Posterior cingulate gyrus (tissue), 11 donors: ENCODE measurements at regions not wholly inside any gene's neighbourhood (a gene's known extent, or its start where the extent isn't known, plus 50 kb on each side); places are given as distances from the start of the nearest gene placed in this dataset.
"Not testable (repeated sequence)": the region's sequence is repeated elsewhere in the genome, so short reads cannot be mapped to it uniquely, and the experiment has no call there.

ENCODE experiments used
- DNase-seq, 10 donors: peaks; one replicate each; pipeline versions ENCODE4 v3.0.0 to v3.0.0-alpha.2; 2020 to 2021; ENCODE audit warnings: mixed read lengths in 3 of 10
- intact Hi-C: fragments of 100-400 bp; cut with DNase I; formaldehyde crosslinking; loops from one replicate; pipeline ENCODE4 v1.15.1; 2023

DNA sequence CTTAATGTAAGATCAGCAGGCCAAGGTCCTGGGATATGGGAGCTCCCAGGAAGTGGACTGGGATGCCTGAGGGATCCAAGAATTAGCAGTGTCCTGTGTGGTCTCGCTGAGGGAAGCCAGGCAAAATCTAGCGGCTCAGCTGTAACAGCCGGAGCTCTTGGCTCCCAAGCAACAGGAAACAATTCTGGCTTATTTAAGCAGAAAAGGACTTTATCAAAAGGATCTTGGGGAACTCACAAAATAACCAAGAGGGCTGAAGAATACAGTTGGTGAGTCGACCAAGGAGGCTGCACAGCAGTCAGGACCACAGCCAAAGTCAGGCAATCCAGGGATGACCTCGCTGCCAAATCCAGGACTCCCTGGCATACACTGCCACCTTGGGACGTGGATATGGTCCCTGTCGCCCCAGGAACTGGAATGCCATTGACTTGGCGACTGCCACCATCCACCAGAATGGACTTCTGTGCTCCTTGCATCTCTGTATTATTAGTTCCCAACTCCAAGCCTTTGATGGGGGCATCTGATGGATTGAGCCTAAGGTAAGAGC, 165.3 kb upstream of the BCOR start:
- DNase-seq: no peak
- intact Hi-C loops: loop anchor here (10.0 kb wide), 1 partner anchor 508 kb away; no protein-coding TSS in a partner anchor

DNA sequence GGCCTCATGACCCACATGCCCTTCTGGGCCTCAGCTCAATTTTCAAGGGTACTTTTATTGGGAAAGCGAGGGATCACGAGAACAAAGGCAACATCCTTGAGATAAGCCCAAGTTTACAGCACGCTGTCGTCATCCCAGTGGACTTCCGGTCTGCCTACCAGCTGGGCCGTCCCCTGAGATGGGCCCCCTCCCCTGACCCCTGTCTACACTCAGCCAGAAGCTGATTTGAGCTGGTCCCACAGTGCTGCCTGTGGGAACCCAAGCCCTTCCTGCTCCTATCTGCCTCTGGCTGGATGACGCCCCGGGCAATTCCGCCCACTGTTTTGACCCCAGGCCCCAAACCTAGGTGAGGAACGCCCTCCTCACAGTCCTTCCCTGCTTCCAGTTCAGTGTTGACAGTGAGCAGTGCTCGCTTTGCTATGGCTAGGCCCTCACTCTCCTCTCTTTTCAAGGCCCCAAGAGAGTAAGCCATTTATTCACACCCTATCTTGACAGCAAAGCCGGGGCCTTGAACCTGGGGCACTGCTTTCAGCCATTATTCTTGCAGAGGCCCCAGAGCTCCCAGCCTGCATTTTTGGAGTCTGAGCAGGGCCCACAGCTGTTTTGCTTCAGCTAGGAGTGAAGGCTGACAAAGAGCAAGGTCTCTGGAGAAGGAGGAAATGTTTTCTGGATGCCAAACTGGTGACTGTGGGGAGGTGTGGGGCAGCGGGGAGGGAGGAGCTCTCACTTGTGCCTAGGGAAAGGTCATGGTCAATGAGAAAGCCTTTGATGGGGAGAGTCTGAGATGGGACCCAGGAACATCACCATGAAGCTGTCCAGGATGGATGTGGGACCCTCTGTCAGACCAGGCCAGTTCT, 164.6 kb upstream of the BCOR start:
- intact Hi-C loops: loop anchor here (10.0 kb wide), 1 partner anchor 508 kb away; no protein-coding TSS in a partner anchor
- no peak for DNase-seq

DNA sequence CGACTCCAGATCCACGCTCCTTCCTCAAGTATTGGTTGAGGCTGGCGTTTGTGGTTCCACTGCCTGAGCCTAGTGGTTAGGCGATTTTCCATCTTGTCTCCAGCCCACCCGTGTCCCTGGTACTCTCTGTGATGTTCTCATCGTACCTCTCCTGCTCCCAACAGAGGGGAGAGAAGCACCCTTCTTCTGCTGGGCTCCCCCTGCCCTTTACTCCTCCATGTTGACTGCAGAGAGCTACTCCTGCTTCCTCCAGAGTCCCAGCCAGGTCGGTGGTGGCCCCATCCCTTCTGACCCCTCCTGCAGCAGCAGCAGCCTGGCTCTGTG, 164.0 kb upstream of the BCOR start:
- DNase-seq: no peak
- intact Hi-C loops: loop anchor here (10.0 kb wide), 1 partner anchor 507 kb away; no protein-coding TSS in a partner anchor

DNA sequence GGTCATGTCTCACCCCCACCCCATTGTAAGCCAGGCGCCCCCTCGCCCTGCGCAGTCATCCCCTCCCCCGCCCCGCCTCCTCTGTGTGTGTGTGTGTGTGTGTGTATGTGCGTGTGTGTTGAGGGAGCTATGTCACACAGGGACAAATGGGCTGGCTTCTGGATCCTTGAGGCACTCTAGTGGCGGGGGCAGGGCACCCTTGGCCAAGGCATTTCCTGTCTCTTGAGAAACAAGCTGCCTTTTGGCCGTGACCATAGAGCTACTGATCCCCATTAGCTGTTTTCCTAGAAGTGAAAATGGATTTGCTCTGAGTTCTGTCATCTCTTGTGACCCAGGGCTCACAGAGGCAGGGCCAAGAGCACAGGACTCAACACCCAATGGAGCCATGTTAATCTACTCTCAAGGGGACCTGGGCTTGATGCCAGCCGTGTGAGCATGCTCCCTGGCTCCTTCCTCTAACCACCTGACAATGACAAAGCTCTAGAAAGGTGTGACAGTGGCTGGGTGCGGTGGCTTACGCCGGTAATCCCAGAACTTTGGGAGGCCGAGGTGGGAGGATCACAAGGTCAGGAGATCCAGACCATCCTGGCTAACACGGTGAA, 162.5 kb upstream of the BCOR start:
- intact Hi-C loops: loop anchor here (10.0 kb wide), 1 partner anchor 505 kb away; no protein-coding TSS in a partner anchor
- no peak for DNase-seq

DNA sequence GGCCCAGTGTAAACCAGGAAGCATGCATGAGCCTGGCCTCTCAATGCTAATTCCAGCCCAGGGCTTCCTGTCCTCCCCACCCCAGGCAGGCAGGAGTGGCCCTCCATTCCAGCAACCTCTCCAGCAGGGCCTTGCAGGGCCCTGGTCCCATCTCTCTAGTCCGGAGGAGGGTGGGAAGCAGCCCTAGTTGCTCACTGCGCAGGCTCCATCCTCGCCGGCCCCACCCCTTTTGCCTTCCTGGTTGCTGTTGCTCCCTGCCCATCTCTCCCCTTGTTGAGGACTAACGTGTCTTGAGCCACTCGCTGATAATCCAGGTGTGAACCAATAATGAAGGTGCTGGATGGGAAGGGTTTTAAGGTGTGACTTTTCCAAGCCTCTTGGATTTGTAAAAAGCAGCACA, 161.2 kb upstream of the BCOR start:
- no peak for DNase-seq
- intact Hi-C loops: no loop called here

DNA sequence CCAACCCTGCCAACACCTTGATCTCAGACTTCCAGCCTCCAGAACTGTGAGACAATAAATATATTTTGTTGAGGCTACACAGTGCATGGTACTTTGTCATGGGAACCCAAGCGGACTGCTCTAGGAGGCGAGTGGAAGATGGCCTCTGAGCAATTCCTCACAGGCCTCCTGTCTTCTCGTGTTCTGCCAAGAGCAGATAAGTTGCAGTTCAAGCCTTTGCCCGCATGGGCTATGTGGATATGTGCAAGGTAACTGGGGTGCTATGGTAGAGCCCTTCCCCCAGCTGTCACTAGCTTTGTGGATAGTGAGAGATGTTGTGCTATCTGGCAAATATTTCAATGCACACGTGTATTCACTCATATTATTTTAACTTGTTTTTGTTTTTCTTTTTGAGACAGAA, 156.0 kb upstream of the BCOR start:
- intact Hi-C loops: no loop called here

DNA sequence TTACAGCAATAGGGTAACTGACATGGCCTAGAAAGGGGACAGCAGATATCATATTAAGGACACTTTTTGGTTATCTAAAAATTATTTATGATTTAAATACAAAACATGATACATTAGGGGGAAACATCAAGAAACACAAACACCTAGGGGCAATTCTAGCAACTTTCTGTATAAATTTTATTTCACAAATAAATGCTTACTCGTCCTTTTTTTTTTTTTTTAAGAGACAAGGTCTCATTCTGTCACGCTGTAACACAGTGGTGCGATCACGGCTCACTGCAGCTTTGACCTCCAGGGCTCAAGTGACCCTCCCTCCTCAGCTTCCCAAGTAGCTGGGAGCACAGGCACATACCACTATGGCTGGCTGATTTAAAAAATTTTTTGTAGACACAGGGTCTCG, 151.8 kb upstream of the BCOR start:
- intact Hi-C loops: no loop called here
- peak in 1 of 10 donors; percentile 7 for DNase-seq

More for the DNA sequence above, 156.0 kb upstream of the BCOR start:
- peak in 1 of 10 donors; percentile 1 for DNase-seq

DNA sequence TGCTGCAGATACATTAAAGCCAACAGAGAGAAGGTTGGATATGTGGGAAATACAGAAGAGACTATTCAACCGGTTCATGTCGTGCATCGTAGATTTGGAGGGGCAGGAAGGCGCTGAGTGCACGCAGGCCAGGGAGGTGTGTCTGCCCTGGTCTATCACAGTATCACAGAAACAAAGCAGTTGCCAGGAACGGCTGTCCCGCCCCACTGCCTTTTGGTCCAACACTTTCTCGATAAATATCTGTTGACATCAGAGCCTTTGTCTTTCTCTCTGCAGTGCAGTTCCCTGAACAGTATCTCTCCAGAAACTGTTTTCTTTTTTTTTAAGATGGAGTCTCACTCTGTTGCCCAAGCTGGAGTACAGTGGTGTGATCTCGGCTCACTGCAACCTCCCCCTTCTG, 151.1 kb upstream of the BCOR start:
- intact Hi-C loops: no loop called here
- DNase-seq: peak in 1 of 10 donors; percentile 5

DNA sequence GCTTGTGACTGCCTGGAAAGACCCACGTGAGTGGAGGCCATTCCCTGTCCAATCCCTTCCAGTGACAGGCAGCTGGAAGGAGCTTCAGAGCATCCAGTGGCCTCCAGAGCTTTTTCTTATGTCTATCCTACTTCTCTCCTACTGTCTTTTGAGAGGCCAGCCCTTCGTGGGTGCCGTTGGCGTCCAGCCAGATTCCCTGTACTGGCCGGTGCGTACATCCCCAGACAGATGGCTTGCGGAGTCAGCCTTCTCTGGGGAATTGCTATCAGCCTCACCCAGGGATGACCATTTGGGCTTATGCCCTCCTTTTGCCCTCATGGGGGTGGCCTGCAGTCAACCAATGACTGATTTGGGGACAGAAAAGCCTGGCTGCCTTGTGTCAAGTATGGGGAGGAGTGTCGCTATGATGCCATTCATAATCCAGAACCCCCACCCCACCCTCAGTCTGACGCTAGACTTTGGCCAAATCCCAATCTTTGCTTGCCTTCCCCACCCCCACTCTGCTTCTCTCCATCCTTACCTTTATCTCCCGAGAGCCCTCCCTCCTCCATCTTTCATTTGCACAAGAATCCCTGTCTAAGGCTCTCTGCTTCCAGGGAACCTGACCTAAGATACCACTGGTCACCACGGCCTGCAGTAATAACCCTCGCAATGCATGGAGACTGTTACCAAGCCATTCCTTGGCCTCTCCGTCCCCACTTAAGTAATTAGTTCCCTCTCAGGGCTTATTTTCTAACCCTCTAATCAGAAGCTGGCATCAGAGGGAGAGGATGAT, 150.3 kb upstream of the BCOR start:
- DNase-seq: peak in 1 of 10 donors; percentile 77
- intact Hi-C loops: no loop called here

DNA sequence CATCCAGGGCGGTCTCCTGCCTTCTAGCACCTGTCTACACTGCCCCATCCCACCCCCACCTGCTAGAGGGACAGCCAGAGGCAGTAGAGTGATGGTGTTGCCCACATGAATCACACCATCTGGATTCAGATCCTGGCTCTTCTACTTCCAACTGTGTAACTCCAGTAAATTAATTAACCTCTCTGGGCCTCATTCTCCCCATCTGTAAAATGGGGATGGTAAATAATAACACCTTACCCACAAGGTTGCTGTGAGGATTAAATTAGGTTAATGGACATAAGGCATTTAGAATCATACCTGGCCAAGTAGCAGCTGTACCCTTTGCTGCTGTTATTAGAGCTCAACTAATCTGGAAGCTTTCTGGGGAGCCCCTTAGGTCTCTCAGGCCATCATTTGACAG, 149.6 kb upstream of the BCOR start:
- peak in 1 of 10 donors; percentile 7 for DNase-seq
- intact Hi-C loops: no loop called here

DNA sequence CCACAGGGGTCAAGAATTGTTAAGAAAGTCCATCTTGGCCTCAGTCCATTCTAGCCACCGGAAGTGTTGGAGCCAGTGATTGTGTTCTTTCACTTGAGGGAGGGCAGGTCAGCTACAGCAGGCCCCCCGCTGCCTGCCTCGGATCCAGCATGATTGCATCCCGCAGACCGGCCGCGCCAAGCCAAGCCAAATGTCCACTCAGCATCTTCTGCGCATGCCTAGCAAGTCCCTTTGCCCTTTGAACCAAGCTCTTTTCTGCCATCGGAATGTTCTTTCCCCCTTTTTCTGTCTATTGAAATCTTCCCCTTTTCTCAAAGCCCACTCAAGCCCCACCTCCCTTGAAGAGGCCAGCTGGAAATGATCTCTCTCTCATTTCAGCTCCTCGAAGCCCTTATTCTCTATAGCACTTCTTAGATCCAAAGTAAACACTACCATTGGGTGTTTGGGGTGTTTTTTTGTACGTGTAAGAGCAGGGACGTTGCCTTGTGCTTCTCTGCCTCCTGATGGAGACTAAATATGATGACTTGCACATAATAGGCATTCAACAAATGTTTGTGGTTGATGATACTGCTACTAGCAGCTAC, 147.8 kb upstream of the BCOR start:
- intact Hi-C loops: no loop called here
- peak in 1 of 10 donors; percentile 58 for DNase-seq

DNA sequence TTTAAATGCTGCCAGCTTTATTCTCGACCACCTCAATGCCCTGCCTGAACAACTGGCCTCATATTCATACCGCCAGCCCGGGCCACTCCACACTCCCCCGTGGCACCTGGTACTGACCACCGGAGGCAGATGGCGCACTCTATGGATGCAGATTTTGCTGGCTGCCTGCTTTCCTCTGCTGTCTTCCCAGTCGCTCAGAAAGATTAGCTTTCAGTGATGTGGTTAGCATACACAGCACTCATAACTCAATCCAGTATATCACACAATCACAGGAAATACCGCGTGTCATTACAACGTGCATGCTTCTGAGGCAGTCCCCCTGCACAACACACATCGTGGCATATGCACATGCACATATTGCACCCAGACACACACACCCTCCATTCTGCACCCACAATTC, 147.2 kb upstream of the BCOR start:
- peak in 2 of 10 donors; percentile 8 to 63 for DNase-seq
- intact Hi-C loops: no loop called here

DNA sequence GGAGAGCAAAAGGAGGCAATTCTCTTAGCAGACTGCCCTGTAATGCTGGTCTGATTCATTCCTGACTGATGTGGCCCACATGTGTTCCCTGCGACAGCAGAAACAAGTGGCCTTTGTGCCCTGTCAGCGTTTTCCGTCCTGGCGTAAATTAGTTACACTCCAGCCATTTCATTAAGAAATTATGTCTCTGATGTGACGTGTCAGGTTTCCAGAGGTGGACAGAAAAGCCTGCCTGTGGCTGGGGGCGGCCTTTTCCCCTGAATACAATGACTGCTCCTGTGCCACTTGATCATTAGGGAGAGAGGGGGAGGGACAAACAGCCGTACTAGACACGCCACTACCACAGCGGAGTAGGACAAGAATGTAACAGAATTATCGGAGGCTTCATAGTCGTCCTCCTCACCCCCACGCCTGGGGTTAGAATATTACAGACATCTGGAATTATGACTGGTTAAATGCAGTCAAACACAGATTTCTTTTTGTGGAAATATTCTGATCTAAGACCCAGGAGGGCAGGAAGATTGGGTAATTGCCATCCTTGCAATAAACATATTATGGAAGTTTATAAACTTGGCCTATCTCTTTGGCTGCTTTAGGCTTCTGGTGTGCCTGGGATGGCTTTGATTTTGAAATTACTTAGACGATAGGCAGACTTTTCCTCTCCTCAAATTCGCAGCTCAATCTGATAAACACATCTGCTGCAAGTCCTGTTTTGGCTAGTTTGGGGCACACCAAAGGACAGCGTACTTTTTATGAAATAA, 146.2 kb upstream of the BCOR start:
- intact Hi-C loops: no loop called here
- DNase-seq: peak in 1 of 10 donors; percentile 36

DNA sequence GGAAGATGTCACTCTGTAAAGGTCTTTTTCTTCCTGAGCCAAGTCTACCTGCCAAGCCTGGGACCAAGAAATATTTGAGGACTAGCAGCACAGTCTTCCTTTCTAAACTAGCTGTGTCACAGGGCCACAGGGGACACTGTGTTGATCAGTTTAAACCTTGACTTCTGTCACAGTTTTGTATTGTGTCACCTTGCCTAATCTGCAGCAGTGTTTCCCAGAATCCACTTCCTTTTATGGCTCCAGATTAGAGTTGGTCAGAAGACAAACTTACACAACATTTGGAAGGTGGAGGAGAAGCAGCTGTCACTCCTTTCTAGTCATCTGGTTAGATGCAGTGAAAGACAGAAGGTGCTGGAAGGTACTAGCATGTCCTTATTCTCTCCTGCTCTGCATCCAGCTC, 143.1 kb upstream of the BCOR start:
- intact Hi-C loops: no loop called here

DNA sequence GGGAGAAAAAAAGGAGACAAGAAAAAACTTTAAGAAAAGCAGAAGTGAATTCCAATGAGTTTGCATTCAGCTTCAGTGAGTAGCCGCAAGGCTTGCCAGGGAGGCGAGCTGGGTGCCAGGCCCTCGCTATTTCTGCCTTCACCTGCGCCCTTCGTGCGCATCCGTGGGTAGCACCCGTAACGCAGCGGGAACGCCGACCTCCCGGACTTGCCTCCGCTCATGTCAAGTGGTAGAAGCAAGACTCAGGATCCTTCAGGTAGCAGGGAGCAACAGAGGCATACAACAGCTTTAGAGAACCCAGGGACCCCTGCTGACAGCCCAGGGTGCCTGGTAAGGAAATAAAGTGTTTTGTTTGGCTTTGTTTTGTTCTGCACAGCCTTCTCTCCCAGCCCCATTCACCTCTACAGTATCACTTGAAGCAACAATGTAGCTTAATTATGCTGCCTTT, 140.0 kb upstream of the BCOR start:
- intact Hi-C loops: no loop called here
- DNase-seq: peak in 1 of 10 donors; percentile 69

More for the DNA sequence above, 143.1 kb upstream of the BCOR start:
- DNase-seq: no peak

DNA sequence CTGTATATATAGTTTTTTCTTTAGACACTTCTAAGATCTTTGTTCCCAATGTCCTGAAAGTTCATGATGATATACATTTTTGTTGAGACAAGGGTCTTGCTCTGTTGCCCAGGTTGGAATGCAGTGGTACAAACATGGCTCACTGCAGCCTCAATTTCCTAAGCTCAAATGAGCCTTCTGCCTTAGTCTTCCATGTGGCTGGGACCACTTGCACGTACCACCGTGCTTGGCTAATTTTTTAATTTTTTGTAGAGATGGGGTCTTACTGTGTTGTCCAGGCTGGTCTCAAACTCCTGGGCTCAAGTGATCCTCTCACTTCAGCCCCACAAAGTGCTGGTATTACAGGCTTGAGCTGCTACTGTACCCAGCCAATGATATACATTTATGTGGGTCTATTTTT, 132.9 kb upstream of the BCOR start:
- DNase-seq: no peak
- intact Hi-C loops: no loop called here

DNA sequence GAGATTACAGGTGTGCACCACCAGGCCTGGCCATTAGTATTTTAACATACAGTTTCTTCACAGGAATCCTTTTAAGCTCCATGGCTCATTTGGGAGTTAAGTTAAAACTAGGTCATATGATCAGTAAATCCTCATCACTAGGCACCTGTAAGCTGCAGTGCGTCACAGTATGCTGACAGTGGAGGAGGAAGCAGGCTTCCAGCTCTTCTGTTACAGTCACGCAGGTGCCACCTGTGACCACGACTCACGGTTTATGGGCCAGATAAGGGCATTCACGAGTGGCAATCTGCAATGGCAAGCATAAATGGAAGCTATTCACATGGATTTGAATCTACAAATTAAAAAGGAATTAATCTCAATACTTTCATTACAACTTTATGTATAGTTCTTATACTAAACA, 129.4 kb upstream of the BCOR start:
- intact Hi-C loops: no loop called here
- DNase-seq: no peak

DNA sequence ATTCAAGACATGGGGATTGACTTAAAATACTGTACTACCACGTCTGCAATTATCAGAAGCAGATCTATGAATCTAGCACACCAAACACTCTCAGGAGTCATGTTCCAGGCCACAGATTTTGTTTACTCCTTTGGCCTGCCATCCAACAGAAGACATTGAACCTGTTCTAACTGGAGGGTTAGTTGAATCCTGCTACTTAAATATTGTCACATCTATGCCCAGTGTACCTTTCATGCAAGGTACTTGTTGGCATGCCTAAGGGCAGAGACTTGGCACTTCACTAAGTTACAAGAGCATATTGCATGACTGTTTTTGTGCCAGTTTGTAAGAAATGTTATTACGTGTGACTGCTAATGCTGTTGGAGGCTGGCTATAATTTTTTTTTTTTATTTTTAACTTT, 126.9 kb upstream of the BCOR start:
- intact Hi-C loops: no loop called here

DNA sequence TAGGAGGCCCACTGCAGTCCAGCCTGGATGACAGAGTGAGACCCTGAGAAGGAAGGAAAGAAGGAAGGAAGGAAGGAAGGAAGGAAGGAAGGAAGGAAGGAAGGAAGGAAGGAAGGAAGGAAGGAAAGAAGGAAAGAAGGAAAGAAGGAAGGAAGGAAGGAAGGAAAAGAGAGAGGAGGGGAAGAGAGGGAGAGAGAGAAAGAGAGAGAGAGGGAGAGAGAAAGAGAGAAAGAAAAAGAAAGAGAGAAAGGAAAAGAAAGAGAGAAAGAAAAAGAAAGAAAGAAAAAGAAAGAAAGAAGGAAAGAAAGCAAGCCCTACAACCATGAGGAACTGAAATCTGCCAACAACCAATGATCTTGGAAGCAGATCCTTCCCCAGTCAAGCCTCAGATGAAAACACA, 124.9 kb upstream of the BCOR start:
- intact Hi-C loops: not testable (repeated sequence)

More for the DNA sequence above, 126.9 kb upstream of the BCOR start:
- DNase-seq: no peak

DNA sequence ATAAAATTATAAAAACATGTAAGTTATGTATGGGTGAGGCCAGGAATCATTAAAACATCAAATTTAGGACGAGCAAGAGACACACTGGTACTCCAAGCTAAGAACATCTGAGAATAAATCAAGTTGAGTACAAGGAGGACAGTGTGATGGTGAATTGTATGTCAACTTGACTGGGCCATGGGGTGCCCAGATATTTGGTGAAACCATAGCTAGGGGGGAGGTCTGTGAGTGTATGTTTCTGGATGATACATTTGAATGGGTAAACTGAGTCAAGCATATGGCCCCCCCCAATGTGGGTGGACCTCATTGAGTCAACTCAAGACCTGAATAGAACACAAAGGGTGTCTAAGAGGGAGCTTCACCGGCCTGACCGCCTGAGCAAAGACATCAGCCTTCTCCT, 115.3 kb upstream of the BCOR start:
- intact Hi-C loops: no loop called here
- DNase-seq: peak in 1 of 10 donors; percentile 57

More for the DNA sequence above, 124.9 kb upstream of the BCOR start:
- DNase-seq: not testable (repeated sequence)
